Suprapubic skin (tissue), 4 donors: ENCODE measurements at regions not wholly inside any gene's neighbourhood (a gene's known extent, or its start where the extent isn't known, plus 50 kb on each side); places are given as distances from the start of the nearest gene placed in this dataset.
"Not testable (repeated sequence)": the region's sequence is repeated elsewhere in the genome, so short reads cannot be mapped to it uniquely, and the experiment has no call there.

Experiments
- DNase-seq, 2 donors: peaks; one replicate each; pipeline ENCODE4 v3.0.0-alpha.2; 2019; ENCODE audit warnings: low spot score in 2 of 2
- H3K27ac ChIP-seq: fragments of 200-600 bp; sonication (generic); one replicate; pipeline ENCODE4 v1.5.1; 2019
- H3K27me3 ChIP-seq: fragments of 200-600 bp; sonication (generic); one replicate; pipeline ENCODE4 v1.5.1; 2019
- H3K36me3 ChIP-seq: fragments of 200-600 bp; sonication (generic); one replicate; pipeline ENCODE4 v1.5.1; 2019
- H3K4me1 ChIP-seq: fragments of 200-600 bp; sonication (generic); one replicate; pipeline ENCODE4 v1.5.1; 2019
- H3K4me3 ChIP-seq: fragments of 200-600 bp; sonication (generic); one replicate; pipeline ENCODE4 v1.5.1; 2019; ENCODE audit warnings: mild to moderate bottlenecking
- H3K9me3 ChIP-seq: fragments of 200-600 bp; sonication (generic); one replicate; pipeline ENCODE4 v1.5.1; 2019
- EP300 ChIP-seq: sonication (generic); formaldehyde crosslinking; IDR thresholded peaks from one replicate; pipeline ENCODE4 v1.6.1; 2017; ENCODE audit warnings: antibody characterized with exemption
- POLR2A ChIP-seq, 2 donors: fragments of 450-650 bp; IDR thresholded peaks; one replicate each; pipeline ENCODE4 v1.6.1; 2017; ENCODE audit warnings: antibody characterized with exemption in 2 of 2, mild to moderate bottlenecking in 2 of 2, moderate library complexity in 2 of 2
- POLR2AphosphoS5 ChIP-seq, 3 donors: sonication (generic); formaldehyde crosslinking; IDR thresholded peaks; one replicate each; pipeline ENCODE4 v1.6.1; 2017; ENCODE audit warnings: antibody characterized with exemption in 3 of 3
- WGBS: methylation state at CpG from one replicate; pipeline ENCODE4 v1.1.5; 2018; 5-methylcytosine and 5-hydroxymethylcytosine counted together
- TF ChIP-seq, protein P1 (sequence below), 2 donors: fragments of 200-600 bp in 1 of 2; fragments of 450-650 bp in 1 of 2; sonication (generic) in 1 of 2; IDR thresholded peaks; one replicate each; pipeline ENCODE4 v1.5.1; 2016 to 2019; ENCODE audit warnings: antibody characterized with exemption in 2 of 2, mild to moderate bottlenecking in 1 of 2, moderate library complexity in 1 of 2

DNA sequence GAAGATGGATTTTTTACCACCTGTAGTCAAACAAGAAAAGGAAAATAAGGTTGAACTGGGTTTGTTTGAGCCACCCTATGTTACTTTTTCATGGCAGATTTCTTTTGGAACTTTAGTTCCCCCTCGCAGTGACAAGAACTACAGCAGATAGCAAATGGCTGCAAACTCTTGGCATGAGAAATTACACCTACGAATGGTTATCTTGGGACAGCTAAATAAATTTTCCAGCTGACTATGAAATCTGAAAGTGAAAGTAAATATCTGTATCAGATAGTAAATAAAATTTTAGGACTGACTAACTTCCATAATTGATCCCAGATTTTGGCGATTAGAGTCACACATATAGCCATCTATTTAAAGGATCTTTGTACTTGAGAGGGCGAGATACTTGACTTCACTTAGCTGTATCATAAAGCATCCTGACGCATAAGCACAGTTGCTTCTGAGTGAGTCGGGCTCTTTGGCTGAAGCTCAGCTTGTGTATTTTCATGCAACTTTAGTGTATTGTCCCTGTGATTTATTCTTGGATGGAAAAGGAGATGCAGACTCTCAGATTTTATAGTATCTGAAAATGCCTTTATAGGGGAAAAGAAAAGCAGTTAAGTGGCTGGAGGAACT lies 125.3 kb upstream of the B3GAT2 start:
- H3K36me3 ChIP-seq, result no peaks in the 10 kb centered on the region
- peaks cover 4% of the 10 kb centered on the region for H3K9me3 ChIP-seq
- peak overlapping the region; percentile 17 for H3K4me3 ChIP-seq
- 50% methylated on average over 6 of the region's 6 CpGs for WGBS
- TF ChIP-seq EP300, result no peak
- no peak for TF ChIP-seq POLR2AphosphoS5 (IDR thresholded peaks at IDR 0.05)
- TF ChIP-seq, protein P1, sequence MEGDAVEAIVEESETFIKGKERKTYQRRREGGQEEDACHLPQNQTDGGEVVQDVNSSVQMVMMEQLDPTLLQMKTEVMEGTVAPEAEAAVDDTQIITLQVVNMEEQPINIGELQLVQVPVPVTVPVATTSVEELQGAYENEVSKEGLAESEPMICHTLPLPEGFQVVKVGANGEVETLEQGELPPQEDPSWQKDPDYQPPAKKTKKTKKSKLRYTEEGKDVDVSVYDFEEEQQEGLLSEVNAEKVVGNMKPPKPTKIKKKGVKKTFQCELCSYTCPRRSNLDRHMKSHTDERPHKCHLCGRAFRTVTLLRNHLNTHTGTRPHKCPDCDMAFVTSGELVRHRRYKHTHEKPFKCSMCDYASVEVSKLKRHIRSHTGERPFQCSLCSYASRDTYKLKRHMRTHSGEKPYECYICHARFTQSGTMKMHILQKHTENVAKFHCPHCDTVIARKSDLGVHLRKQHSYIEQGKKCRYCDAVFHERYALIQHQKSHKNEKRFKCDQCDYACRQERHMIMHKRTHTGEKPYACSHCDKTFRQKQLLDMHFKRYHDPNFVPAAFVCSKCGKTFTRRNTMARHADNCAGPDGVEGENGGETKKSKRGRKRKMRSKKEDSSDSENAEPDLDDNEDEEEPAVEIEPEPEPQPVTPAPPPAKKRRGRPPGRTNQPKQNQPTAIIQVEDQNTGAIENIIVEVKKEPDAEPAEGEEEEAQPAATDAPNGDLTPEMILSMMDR (IDR thresholded peaks at IDR 0.05), result no peak
- TF ChIP-seq POLR2A (IDR thresholded peaks at IDR 0.05), result no peak
- no peak overlapping the region for H3K27ac ChIP-seq
- H3K27me3 ChIP-seq, result no peaks in the 10 kb centered on the region
- no peak for DNase-seq
- H3K4me1 ChIP-seq, result peaks cover 5% of the 10 kb centered on the region

DNA sequence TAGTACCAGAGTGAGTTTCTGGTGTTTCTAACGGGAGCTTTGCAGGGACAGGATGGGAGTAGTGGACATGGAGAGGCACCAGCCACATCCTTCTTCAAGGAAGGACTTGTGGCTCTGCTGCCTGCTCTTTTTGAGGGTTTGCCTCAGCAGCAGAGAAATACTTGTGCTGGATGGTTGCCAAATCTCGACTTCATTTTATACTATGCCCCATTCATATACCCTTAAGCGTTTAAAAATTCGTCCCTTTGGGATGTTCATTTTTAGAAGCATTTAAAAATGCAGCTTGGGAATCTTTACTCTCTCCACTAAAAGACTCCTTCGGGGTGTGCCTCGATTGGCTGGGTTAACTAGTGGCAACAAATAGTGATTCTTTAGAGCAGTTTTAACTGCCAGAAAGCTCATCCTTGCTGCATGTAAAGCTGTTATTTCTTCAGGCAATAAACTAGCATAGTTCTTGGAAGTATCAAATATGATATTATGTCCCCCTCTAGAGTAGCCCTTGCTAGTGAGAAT lies 126.5 kb upstream of the B3GAT2 start:
- WGBS, result 47% methylated on average over 6 of the region's 6 CpGs
- TF ChIP-seq POLR2A (IDR thresholded peaks at IDR 0.05) (no peak), POLR2AphosphoS5 (IDR thresholded peaks at IDR 0.05) (no peak), EP300 (no peak)
- TF ChIP-seq, protein P1 (IDR thresholded peaks at IDR 0.05), result no peak

DNA sequence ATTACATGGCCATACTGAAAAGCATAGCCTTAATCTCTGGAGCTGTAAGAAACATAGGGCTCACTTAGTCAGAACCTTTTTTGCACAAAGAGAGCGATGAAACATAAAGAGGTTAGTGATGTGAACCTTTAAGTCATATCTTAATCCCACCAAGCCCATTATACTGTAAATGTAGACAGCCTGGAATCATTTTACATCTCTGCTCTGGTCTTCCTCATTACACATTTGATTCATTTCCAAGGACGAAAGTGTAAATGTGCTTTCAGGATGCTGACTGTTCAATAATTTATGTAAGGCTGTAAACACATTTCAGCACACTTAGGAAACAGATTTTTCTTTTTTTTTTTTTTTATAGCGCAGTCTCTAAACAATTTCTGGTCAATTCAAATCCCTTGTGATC lies 131.3 kb upstream of the B3GAT2 start:
- H3K4me3 ChIP-seq, result no peak overlapping the region
- 68% methylated on average over 3 of the region's 3 CpGs for WGBS
- no peaks in the 10 kb centered on the region for H3K4me1 ChIP-seq
- TF ChIP-seq EP300 (no peak), POLR2AphosphoS5 (IDR thresholded peaks at IDR 0.05) (no peak), POLR2A (IDR thresholded peaks at IDR 0.05) (no peak)
- TF ChIP-seq, protein P1 (IDR thresholded peaks at IDR 0.05), result no peak
- H3K27ac ChIP-seq, result no peak overlapping the region
- no peaks in the 10 kb centered on the region for H3K27me3 ChIP-seq
- no peak for DNase-seq
- H3K36me3 ChIP-seq, result no peaks in the 10 kb centered on the region
- no peaks in the 10 kb centered on the region for H3K9me3 ChIP-seq

More for the DNA sequence above, 126.5 kb upstream of the B3GAT2 start:
- no peaks in the 10 kb centered on the region for H3K36me3 ChIP-seq
- no peak for DNase-seq
- H3K9me3 ChIP-seq, result no peaks in the 10 kb centered on the region
- H3K27ac ChIP-seq, result no peak overlapping the region
- no peak overlapping the region for H3K4me3 ChIP-seq
- H3K27me3 ChIP-seq, result no peaks in the 10 kb centered on the region
- H3K4me1 ChIP-seq, result peaks cover 5% of the 10 kb centered on the region

GRCh38 chr6:71090217-71090616 lies 133.4 kb upstream of the B3GAT2 start:
- Histone ChIP-seq H3K27me3 (no peaks in the 10 kb centered on the region), H3K9me3 (no peaks in the 10 kb centered on the region), H3K4me1 (no peaks in the 10 kb centered on the region), H3K36me3 (no peaks in the 10 kb centered on the region), H3K4me3 (no peak overlapping the region), H3K27ac (no peak overlapping the region)
- WGBS, result 90% methylated on average over 4 of the region's 4 CpGs
- TF ChIP-seq, protein P1 (IDR thresholded peaks at IDR 0.05), result no peak
- TF ChIP-seq POLR2A (IDR thresholded peaks at IDR 0.05) (no peak), POLR2AphosphoS5 (IDR thresholded peaks at IDR 0.05) (no peak)
- no peak for DNase-seq

DNA sequence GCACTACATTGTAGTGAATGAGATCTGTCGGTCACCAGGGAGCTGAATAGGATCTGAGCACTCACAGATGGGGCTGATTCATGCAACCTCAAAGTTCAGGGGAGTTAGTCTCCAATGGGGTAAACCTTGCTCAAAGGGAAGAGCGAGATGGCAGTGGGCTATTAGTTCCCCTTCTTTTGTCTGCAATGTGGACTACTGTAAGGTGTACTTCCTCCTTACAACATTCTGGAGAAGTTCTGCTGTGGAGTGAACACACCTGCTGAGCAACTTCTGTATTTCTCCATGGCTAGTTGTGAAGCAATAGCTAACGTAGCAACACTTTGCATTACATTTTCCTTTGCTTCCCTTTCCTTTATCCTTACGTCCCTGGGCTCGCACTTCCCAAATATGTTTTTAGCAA lies 134.3 kb upstream of the B3GAT2 start:
- no peaks in the 10 kb centered on the region for H3K9me3 ChIP-seq
- DNase-seq, result no peak
- TF ChIP-seq EP300, result no peak
- no peak for TF ChIP-seq POLR2A (IDR thresholded peaks at IDR 0.05)
- H3K27ac ChIP-seq, result no peak overlapping the region
- H3K27me3 ChIP-seq, result no peaks in the 10 kb centered on the region
- H3K36me3 ChIP-seq, result no peaks in the 10 kb centered on the region
- H3K4me3 ChIP-seq, result no peak overlapping the region
- H3K4me1 ChIP-seq, result no peaks in the 10 kb centered on the region
- whole genome bisulfite sequencing, result 80% methylated on average over 5 of the region's 5 CpGs

DNA sequence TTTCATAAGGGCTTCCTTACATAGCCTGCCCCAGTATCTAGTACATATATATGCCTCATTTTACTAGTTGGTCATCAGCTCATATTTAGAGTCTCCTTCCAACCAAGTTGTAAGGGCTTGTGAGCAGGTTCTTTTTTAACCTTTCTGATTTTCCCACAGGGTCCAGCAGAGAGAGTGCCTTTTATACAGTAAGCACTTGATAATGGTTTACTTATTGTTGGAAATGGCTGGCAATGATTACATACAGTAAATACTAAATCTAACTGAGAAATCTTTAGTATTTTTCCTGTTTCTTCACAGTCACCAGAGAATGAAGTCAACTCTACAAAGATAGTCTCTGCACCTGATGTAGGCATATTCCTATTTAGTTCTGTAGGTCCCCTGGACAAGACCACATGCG lies 135.1 kb upstream of the B3GAT2 start:
- no peaks in the 10 kb centered on the region for H3K36me3 ChIP-seq
- TF ChIP-seq, protein P1 (IDR thresholded peaks at IDR 0.05), result no peak
- TF ChIP-seq POLR2A (IDR thresholded peaks at IDR 0.05) (no peak), EP300 (no peak), POLR2AphosphoS5 (IDR thresholded peaks at IDR 0.05) (no peak)
- no peak overlapping the region for H3K27ac ChIP-seq
- H3K27me3 ChIP-seq, result no peaks in the 10 kb centered on the region
- H3K9me3 ChIP-seq, result no peaks in the 10 kb centered on the region
- no peak overlapping the region for H3K4me3 ChIP-seq
- no peaks in the 10 kb centered on the region for H3K4me1 ChIP-seq
- 0% methylated on average over 1 of the region's 1 CpG for WGBS
- no peak for DNase-seq

GRCh38 chr6:71097264-71097663 lies 140.4 kb upstream of the B3GAT2 start:
- H3K36me3 ChIP-seq, H3K27ac ChIP-seq, H3K27me3 ChIP-seq, H3K4me1 ChIP-seq, H3K9me3 ChIP-seq, H3K4me3 ChIP-seq, DNase-seq: not testable (repeated sequence)
- 83% methylated on average over 2 of the region's 2 CpGs for WGBS
